PC-3 (cell line): ENCODE measurements at regions not wholly inside any gene's neighbourhood (a gene's known extent, or its start where the extent isn't known, plus 50 kb on each side); places are given as distances from the start of the nearest gene placed in this dataset.

ENCODE experiments used
- ATAC-seq: fragments of 200-7000 bp; cut with Tn5 transposase; 2 replicates; pipeline ENCODE4 v1.9.1; 2020; ENCODE audit warnings: mild to moderate bottlenecking, moderate library complexity
- BruUV-seq: library from RNA; stranded (reverse); fragments of 400-500 nt; replicated peaks from 2 replicates; lab custom pipeline; 2021; lab: Mats Ljungman, UMichigan
- CTCF ChIA-PET: fragments of 300-600 bp; sonication (Branson Sonifier 250); formaldehyde crosslinking; loops from one replicate; lab custom pipeline; 2022; ENCODE audit warnings: antibody characterized with exemption; lab: Charles Lee
- POLR2A ChIA-PET: fragments of 300-600 bp; sonication (Branson Sonifier 250); formaldehyde crosslinking; loops from one replicate; lab custom pipeline; 2022; ENCODE audit warnings: antibody characterized with exemption; ENCODE audit not compliant: unreplicated experiment; lab: Charles Lee
- DNase-seq: peaks from one replicate; pipeline ENCODE4 v3.0.0-alpha.2; 2015
- H2AFZ ChIP-seq: fragments of 300-600 bp; sonication (generic); 2 replicates; pipeline ENCODE4 v1.6.0; 2016; ENCODE audit warnings: antibody characterized with exemption, low read length
- H3F3A ChIP-seq: fragments of 300-600 bp; sonication (generic); one replicate; pipeline ENCODE4 v1.6.0; 2017; ENCODE audit warnings: antibody characterized with exemption, low read length, control low read depth, mild to moderate bottlenecking; ENCODE audit not compliant: unreplicated experiment
- H3K27ac ChIP-seq: fragments of 300-600 bp; sonication (generic); 2 replicates; pipeline ENCODE4 v1.5.1; 2016; ENCODE audit warnings: mild to moderate bottlenecking, low read length
- H3K27me3 ChIP-seq: fragments of 300-600 bp; sonication (generic); 2 replicates; pipeline ENCODE4 v1.6.1; 2016; ENCODE audit warnings: low read length, mixed read lengths
- H3K36me3 ChIP-seq: fragments of 300-600 bp; sonication (generic); 2 replicates; pipeline ENCODE4 v1.6.1; 2016; ENCODE audit warnings: low read depth, mixed run types, low read length, mixed read lengths
- H3K4me1 ChIP-seq: fragments of 300-600 bp; sonication (generic); 2 replicates; pipeline ENCODE4 v1.5.1; 2016; ENCODE audit warnings: low read length; ENCODE audit not compliant: insufficient read depth
- H3K4me2 ChIP-seq: fragments of 300-600 bp; sonication (generic); 2 replicates; pipeline ENCODE4 v1.6.0; 2016; ENCODE audit warnings: low read length
- H3K4me3 ChIP-seq: fragments of 300-600 bp; sonication (generic); 2 replicates; pipeline ENCODE4 v1.5.1; 2016; ENCODE audit warnings: mild to moderate bottlenecking, low read length, mixed read lengths
- H3K79me2 ChIP-seq: fragments of 300-600 bp; sonication (generic); 2 replicates; pipeline ENCODE4 v1.6.1; 2017; ENCODE audit warnings: low read length, mixed read lengths
- H3K9ac ChIP-seq: fragments of 300-600 bp; sonication (generic); 2 replicates; pipeline ENCODE4 v1.6.0; 2016; ENCODE audit warnings: mild to moderate bottlenecking, low read length
- H3K9me2 ChIP-seq: fragments of 300-600 bp; sonication (generic); replicated peaks from 2 replicates; pipeline ENCODE4 v1.6.1; 2016; ENCODE audit warnings: mixed run types, low read length, mixed read lengths
- H3K9me3 ChIP-seq: fragments of 300-600 bp; sonication (generic); 2 replicates; pipeline ENCODE4 v1.6.1; 2016; ENCODE audit warnings: low read length, mixed read lengths
- H4K20me1 ChIP-seq: fragments of 300-600 bp; sonication (generic); 2 replicates; pipeline ENCODE4 v1.6.1; 2016; ENCODE audit warnings: low read length, mixed read lengths
- EZH2 ChIP-seq: fragments of 300-600 bp; sonication (generic); IDR thresholded peaks from one replicate; pipeline ENCODE4 v1.6.1; 2017; ENCODE audit warnings: antibody characterized with exemption, mild to moderate bottlenecking, low read length; ENCODE audit not compliant: unreplicated experiment
- EZH2phosphoT487 ChIP-seq: fragments of 300-600 bp; sonication (generic); IDR thresholded peaks from 2 replicates; pipeline ENCODE4 v1.6.1; 2018; ENCODE audit warnings: mild to moderate bottlenecking, antibody characterized with exemption, low read length, borderline replicate concordance
- intact Hi-C: fragments of 100-400 bp; cut with micrococcal nuclease; formaldehyde crosslinking; loops from 2 replicates; pipeline ENCODE4 v1.9.0; 2023
- TF ChIP-seq, protein P1 (sequence below): fragments of 300-600 bp; sonication (generic); conservative IDR thresholded peaks from 2 replicates; pipeline ENCODE4 v1.5.1; 2017; ENCODE audit warnings: antibody characterized with exemption, low read depth, mild to moderate bottlenecking, low read length

- Histone ChIP-seq H4K20me1 (no peaks in the 10 kb centered on the region), H3K36me3 (no peaks in the 10 kb centered on the region), H3K9me2 (no peaks in the 10 kb centered on the region), H3F3A (no peaks in the 10 kb centered on the region), H3K4me1 (no peaks in the 10 kb centered on the region), H3K9me3 (no peaks in the 10 kb centered on the region), H3K79me2 (no peaks in the 10 kb centered on the region), H3K27me3 (no peaks in the 10 kb centered on the region), H2AFZ (no peak overlapping the region), H3K4me3 (no peak overlapping the region), H3K9ac (no peak overlapping the region), H3K4me2 (no peak overlapping the region), H3K27ac (no peak overlapping the region)
- ATAC-seq (no peak), DNase-seq (no peak)
- ChIA-PET POLR2A (no interaction called here), CTCF (no interaction called here)
- TF ChIP-seq EZH2phosphoT487, result no peak
- TF ChIP-seq, protein P1, sequence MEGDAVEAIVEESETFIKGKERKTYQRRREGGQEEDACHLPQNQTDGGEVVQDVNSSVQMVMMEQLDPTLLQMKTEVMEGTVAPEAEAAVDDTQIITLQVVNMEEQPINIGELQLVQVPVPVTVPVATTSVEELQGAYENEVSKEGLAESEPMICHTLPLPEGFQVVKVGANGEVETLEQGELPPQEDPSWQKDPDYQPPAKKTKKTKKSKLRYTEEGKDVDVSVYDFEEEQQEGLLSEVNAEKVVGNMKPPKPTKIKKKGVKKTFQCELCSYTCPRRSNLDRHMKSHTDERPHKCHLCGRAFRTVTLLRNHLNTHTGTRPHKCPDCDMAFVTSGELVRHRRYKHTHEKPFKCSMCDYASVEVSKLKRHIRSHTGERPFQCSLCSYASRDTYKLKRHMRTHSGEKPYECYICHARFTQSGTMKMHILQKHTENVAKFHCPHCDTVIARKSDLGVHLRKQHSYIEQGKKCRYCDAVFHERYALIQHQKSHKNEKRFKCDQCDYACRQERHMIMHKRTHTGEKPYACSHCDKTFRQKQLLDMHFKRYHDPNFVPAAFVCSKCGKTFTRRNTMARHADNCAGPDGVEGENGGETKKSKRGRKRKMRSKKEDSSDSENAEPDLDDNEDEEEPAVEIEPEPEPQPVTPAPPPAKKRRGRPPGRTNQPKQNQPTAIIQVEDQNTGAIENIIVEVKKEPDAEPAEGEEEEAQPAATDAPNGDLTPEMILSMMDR, result no peak
- no peak for TF ChIP-seq EZH2
- intact Hi-C loops, result no loop called here
- no TSS peak for BruUV-seq
These were observed 1052.8 kb upstream of the NRXN1 start for GRCh38 chr2:52084759-52085158.

- ATAC-seq, result peak; percentile 40
- Histone ChIP-seq H3K27me3 (no peaks in the 10 kb centered on the region), H3K27ac (no peak overlapping the region), H3K9me3 (no peaks in the 10 kb centered on the region), H3K4me2 (no peak overlapping the region), H3K9me2 (no peaks in the 10 kb centered on the region), H3K9ac (no peak overlapping the region), H3K79me2 (no peaks in the 10 kb centered on the region), H2AFZ (no peak overlapping the region), H3K36me3 (no peaks in the 10 kb centered on the region), H3K4me1 (no peaks in the 10 kb centered on the region), H3F3A (no peaks in the 10 kb centered on the region), H3K4me3 (no peak overlapping the region), H4K20me1 (no peaks in the 10 kb centered on the region)
- BruUV-seq, result no TSS peak
- peak; percentile 34 for DNase-seq
- intact Hi-C loops, result no loop called here
- TF ChIP-seq EZH2 (no peak), EZH2phosphoT487 (no peak)
- TF ChIP-seq, protein P1, result no peak
- ChIA-PET CTCF (no interaction called here), POLR2A (no interaction called here)
These were observed 1051.3 kb upstream of the NRXN1 start for GRCh38 chr2:52083214-52083613.

GRCh38 chr2:52082646-52083045 is 1050.7 kb upstream of the NRXN1 start:
- Histone ChIP-seq H3K9me3 (no peaks in the 10 kb centered on the region), H3K9ac (no peak overlapping the region), H3K27me3 (no peaks in the 10 kb centered on the region), H3K9me2 (no peaks in the 10 kb centered on the region), H3K27ac (no peak overlapping the region), H3K79me2 (no peaks in the 10 kb centered on the region), H2AFZ (no peak overlapping the region), H4K20me1 (no peaks in the 10 kb centered on the region), H3K36me3 (no peaks in the 10 kb centered on the region), H3F3A (no peaks in the 10 kb centered on the region), H3K4me1 (no peaks in the 10 kb centered on the region), H3K4me2 (no peak overlapping the region), H3K4me3 (no peak overlapping the region)
- POLR2A ChIA-PET, result no interaction called here
- TF ChIP-seq, protein P1, result no peak
- TF ChIP-seq EZH2, result no peak
- TF ChIP-seq EZH2phosphoT487, result no peak
- intact Hi-C loops, result no loop called here
- ATAC-seq (no peak), DNase-seq (no peak)
- CTCF ChIA-PET, result no interaction called here
- no TSS peak for BruUV-seq
